ENCODE measurements at regions not wholly inside any gene's neighbourhood (a gene's known extent, or its start where the extent isn't known, plus 50 kb on each side); places are given as distances from the start of the nearest gene placed in this dataset.
"Not testable (repeated sequence)": the region's sequence is repeated elsewhere in the genome, so short reads cannot be mapped to it uniquely, and the experiment has no call there.

- not testable (repeated sequence) for H3K9me3 Mint-ChIP-seq; H3K4me3 Mint-ChIP-seq; H3K27ac Mint-ChIP-seq; DNase-seq (ENCODE audit: low spot score); H3K27me3 Mint-ChIP-seq; H3K36me3 Mint-ChIP-seq; H3K4me1 Mint-ChIP-seq (ENCODE audit: low read depth in 2 of 2); ATAC-seq
Observed at GRCh38 chr21:7743940-7744339, 2777.4 kb upstream of the TPTE start.

DNA sequence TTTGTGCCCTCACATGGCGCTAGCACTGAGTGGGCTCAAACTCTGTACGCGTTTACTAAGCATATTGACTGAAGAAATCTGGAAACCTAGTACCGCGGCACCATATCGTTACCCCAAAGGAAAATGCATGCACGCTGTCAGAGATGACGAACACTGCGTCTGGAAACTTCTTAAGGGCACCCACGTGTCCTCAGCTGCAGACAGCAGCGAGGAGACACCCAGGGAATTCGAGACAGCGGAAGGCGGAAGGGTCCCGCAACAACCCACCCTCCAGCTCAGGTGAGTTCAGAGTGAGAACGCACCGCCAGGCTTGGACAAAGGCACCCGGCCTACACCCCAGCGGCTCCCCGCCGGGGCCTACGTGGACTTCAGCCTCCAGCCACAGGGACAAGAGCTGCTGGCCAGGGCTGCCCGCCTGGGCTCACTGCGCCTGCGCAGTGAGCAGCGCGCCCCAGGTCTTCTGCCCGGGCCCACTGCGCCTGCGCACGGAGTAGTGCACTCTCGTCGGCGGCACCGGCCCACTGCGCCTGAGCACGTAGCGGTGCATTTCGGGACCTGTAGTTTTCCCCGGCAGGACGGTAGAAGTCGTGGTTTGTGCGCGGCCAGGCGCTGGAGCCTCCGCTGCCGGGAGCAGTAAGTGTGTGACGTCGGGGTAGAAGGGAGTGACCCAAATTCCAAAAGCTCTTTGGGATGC lies 2776.8 kb upstream of the TPTE start:
- H3K27ac Mint-ChIP-seq; H3K27me3 Mint-ChIP-seq; DNase-seq (ENCODE audit: low spot score); H3K4me3 Mint-ChIP-seq; H3K9me3 Mint-ChIP-seq; H3K4me1 Mint-ChIP-seq (ENCODE audit: low read depth in 2 of 2); H3K36me3 Mint-ChIP-seq: not testable (repeated sequence)
- ATAC-seq: peak; percentile 98 to 99

- H3K4me3 Mint-ChIP-seq; DNase-seq (ENCODE audit: low spot score); H3K27ac Mint-ChIP-seq; H3K27me3 Mint-ChIP-seq; H3K9me3 Mint-ChIP-seq; H3K36me3 Mint-ChIP-seq; H3K4me1 Mint-ChIP-seq (ENCODE audit: low read depth in 2 of 2): not testable (repeated sequence)
- peak; percentile 91 for ATAC-seq
Observed at GRCh38 chr21:7745100-7745450, 2776.3 kb upstream of the TPTE start.

GRCh38 chr21:7747964-7748363 lies 2773.4 kb upstream of the TPTE start:
- H3K9me3 Mint-ChIP-seq; H3K4me1 Mint-ChIP-seq (ENCODE audit: low read depth in 2 of 2); H3K4me3 Mint-ChIP-seq; ATAC-seq; H3K27ac Mint-ChIP-seq; H3K27me3 Mint-ChIP-seq; H3K36me3 Mint-ChIP-seq; DNase-seq (ENCODE audit: low spot score): not testable (repeated sequence)

GRCh38 chr21:7752611-7753010 lies 2768.8 kb upstream of the TPTE start:
- not testable (repeated sequence) for H3K4me3 Mint-ChIP-seq; H3K27ac Mint-ChIP-seq; DNase-seq (ENCODE audit: low spot score); H3K36me3 Mint-ChIP-seq; H3K27me3 Mint-ChIP-seq; ATAC-seq; H3K9me3 Mint-ChIP-seq; H3K4me1 Mint-ChIP-seq (ENCODE audit: low read depth in 2 of 2)

- not testable (repeated sequence) for H3K27ac Mint-ChIP-seq; H3K4me1 Mint-ChIP-seq (ENCODE audit: low read depth in 2 of 2); H3K36me3 Mint-ChIP-seq; DNase-seq (ENCODE audit: low spot score); H3K27me3 Mint-ChIP-seq; H3K4me3 Mint-ChIP-seq; H3K9me3 Mint-ChIP-seq
- ATAC-seq: peak; percentile 62 to 91
Observed at GRCh38 chr21:7753380-7753877, 2768.0 kb upstream of the TPTE start.

- H3K4me1 Mint-ChIP-seq (ENCODE audit: low read depth in 2 of 2); H3K36me3 Mint-ChIP-seq; H3K9me3 Mint-ChIP-seq; H3K4me3 Mint-ChIP-seq; ATAC-seq; H3K27me3 Mint-ChIP-seq; DNase-seq (ENCODE audit: low spot score); H3K27ac Mint-ChIP-seq: not testable (repeated sequence)
Observed at GRCh38 chr21:7769985-7770384, 2751.4 kb upstream of the TPTE start.

GRCh38 chr21:7774219-7774618 lies 2747.2 kb upstream of the TPTE start:
- H3K27me3 Mint-ChIP-seq; H3K36me3 Mint-ChIP-seq; ATAC-seq; H3K4me3 Mint-ChIP-seq; H3K27ac Mint-ChIP-seq; H3K4me1 Mint-ChIP-seq (ENCODE audit: low read depth in 2 of 2); H3K9me3 Mint-ChIP-seq; DNase-seq (ENCODE audit: low spot score): not testable (repeated sequence)

DNA sequence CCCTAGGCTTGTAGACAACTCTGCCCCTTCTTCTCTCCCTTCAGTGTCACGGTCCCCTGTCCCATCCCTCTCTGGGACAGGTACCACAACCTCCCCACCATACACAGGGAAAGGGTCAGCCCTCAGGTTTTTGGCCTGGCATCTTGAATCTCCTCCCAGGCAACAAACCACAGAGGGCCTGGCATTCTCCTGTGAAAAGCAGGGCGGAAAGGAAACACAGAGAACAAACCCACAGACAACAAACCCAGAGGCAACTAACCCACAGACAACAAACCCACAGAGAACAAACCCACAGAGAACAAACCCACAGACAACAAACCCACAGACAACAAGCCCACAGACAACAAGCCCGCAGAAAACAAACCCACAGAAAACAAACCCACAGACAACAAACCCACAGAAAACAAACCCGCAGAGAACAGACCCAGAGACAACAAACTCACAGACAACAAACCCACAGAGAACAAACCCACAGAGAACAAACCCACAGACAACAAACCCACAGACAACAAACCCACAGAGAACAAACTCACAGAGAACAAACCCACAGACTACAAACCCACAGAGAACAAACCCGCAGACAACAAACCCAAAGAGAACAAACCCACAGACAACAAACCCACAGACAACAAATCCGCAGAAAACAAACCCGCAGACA lies 2745.9 kb upstream of the TPTE start:
- H3K4me3 Mint-ChIP-seq: peak overlapping the region; percentile 13
- not testable (repeated sequence) for DNase-seq (ENCODE audit: low spot score); ATAC-seq; H3K36me3 Mint-ChIP-seq; H3K9me3 Mint-ChIP-seq; H3K27me3 Mint-ChIP-seq; H3K4me1 Mint-ChIP-seq (ENCODE audit: low read depth in 2 of 2)
- peak overlapping the region; percentile 41 to 69 for H3K27ac Mint-ChIP-seq

DNA sequence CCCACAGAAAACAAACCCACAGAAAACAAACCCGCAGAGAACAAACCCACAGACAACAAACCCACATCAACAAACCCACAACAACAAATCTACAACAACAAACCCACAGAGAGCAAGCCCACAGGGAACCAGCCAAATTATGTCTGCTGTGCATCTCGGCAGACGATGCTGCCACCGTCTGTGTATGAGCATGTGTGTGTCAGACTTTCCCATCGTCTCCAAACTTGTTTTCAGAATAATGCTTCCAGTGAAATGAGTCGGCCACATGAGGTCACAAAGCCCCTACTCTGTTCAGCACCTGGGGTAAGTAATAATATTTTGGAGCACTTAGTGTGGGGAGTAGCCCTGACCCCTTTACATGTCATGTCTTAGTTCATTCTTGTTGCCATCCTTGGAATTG lies 2745.3 kb upstream of the TPTE start:
- not testable (repeated sequence) for H3K36me3 Mint-ChIP-seq; H3K27me3 Mint-ChIP-seq; H3K9me3 Mint-ChIP-seq; ATAC-seq; H3K4me1 Mint-ChIP-seq (ENCODE audit: low read depth in 2 of 2); DNase-seq (ENCODE audit: low spot score)
- Mint-ChIP-seq H3K4me3 (peak overlapping the region; percentile 13), H3K27ac (peak overlapping the region; percentile 41 to 69)

- ATAC-seq; H3K4me1 Mint-ChIP-seq (ENCODE audit: low read depth in 2 of 2); H3K9me3 Mint-ChIP-seq; H3K36me3 Mint-ChIP-seq; H3K27ac Mint-ChIP-seq; H3K4me3 Mint-ChIP-seq; DNase-seq (ENCODE audit: low spot score); H3K27me3 Mint-ChIP-seq: not testable (repeated sequence)
Observed at GRCh38 chr21:7776622-7777021, 2744.8 kb upstream of the TPTE start.

- H3K9me3 Mint-ChIP-seq; H3K27me3 Mint-ChIP-seq; ATAC-seq; H3K36me3 Mint-ChIP-seq; H3K4me3 Mint-ChIP-seq; H3K4me1 Mint-ChIP-seq (ENCODE audit: low read depth in 2 of 2); H3K27ac Mint-ChIP-seq: not testable (repeated sequence)
- peak; percentile 25 for DNase-seq (ENCODE audit: low spot score)
Observed at GRCh38 chr21:7777289-7777688, 2744.1 kb upstream of the TPTE start.

- not testable (repeated sequence) for H3K4me1 Mint-ChIP-seq (ENCODE audit: low read depth in 2 of 2)
- ATAC-seq: peak; percentile 75 to 92
Observed at GRCh38 chr21:7787427-7788078, 2733.8 kb upstream of the TPTE start.

DNA sequence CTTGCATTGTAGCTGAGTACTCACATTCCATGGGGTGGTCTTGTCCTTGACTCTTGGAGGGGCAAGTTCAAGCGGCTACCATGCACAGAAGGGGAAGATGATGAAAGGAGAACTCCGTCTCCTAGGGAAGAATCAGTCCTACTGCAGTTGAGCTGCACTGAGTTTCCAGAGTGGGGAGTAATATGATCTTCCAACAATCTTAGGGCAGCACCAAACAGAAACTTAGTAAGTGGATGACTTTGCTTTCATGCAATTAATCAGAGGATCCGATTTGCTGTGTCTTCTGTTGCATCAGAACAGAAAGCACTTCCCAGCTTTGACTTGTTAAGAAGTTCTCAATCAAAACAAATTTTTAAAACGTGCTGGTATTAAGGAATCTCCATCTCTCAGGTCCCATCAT lies 2727.6 kb upstream of the TPTE start:
- H3K4me3 Mint-ChIP-seq; H3K27me3 Mint-ChIP-seq; H3K36me3 Mint-ChIP-seq; H3K4me1 Mint-ChIP-seq (ENCODE audit: low read depth in 2 of 2); H3K27ac Mint-ChIP-seq; H3K9me3 Mint-ChIP-seq; ATAC-seq; DNase-seq (ENCODE audit: low spot score): not testable (repeated sequence)

More at GRCh38 chr21:7787427-7788078, 2733.8 kb upstream of the TPTE start:
- not testable (repeated sequence) for H3K27ac Mint-ChIP-seq; DNase-seq (ENCODE audit: low spot score); H3K27me3 Mint-ChIP-seq; H3K36me3 Mint-ChIP-seq; H3K4me3 Mint-ChIP-seq; H3K9me3 Mint-ChIP-seq

Measured in natural killer cell treated with Interleukin-12 subunit alpha and Interleukin-12 subunit beta and Interleukin-15 and Interleukin-18, amount 100 ng/mL, for 72 hours (primary cell).